H1 (cell line): ENCODE measurements at regions not wholly inside any gene's neighbourhood (a gene's known extent, or its start where the extent isn't known, plus 50 kb on each side); places are given as distances from the start of the nearest gene placed in this dataset.

Source experiments
- CEBPB ChIP-seq: IDR thresholded peaks from 2 replicates; pipeline ENCODE4 v1.6.1; 2012; ENCODE audit warnings: low read depth, low read length
- CREB1 ChIP-seq: IDR thresholded peaks from 2 replicates; pipeline ENCODE4 v1.6.1; 2012; ENCODE audit warnings: inconsistent platforms
- HDAC2 ChIP-seq, 2 experiments: fragments of 300-600 bp in 1 of 2; sonication (generic) in 1 of 2; IDR thresholded peaks; 2 replicates each; pipeline ENCODE4 v1.6.1; 2011 to 2012; ENCODE audit warnings: low read depth in 2 of 2, low read length in 2 of 2, mild to moderate bottlenecking in 2 of 2, moderate library complexity in 2 of 2, borderline replicate concordance in 1 of 2, inconsistent platforms in 1 of 2
- JUND ChIP-seq: IDR thresholded peaks from 2 replicates; pipeline ENCODE4 v1.6.1; 2011; ENCODE audit warnings: mild to moderate bottlenecking, improper control_type of control experiment, low read length
- POLR2A ChIP-seq, 2 experiments: IDR thresholded peaks; 1 replicate in 1 of 2; 2 replicates in 1 of 2; pipeline ENCODE4 v1.6.1; 2011; ENCODE audit warnings: low read depth in 2 of 2, low read length in 2 of 2, mild to moderate bottlenecking in 2 of 2; ENCODE audit errors: control extremely low read depth in 1 of 2
- RAD21 ChIP-seq, 2 experiments: IDR thresholded peaks in 1 of 2; conservative IDR thresholded peaks in 1 of 2; 2 replicates each; pipeline ENCODE4 v1.6.1; 2011; ENCODE audit warnings: low read depth in 2 of 2, low read length in 2 of 2, improper control_type of control experiment in 1 of 2, inconsistent platforms in 1 of 2, mild to moderate bottlenecking in 1 of 2, moderate library complexity in 1 of 2
- RFX5 ChIP-seq: IDR thresholded peaks from 2 replicates; pipeline ENCODE4 v1.6.1; 2011; ENCODE audit warnings: low read depth, low read length, improper control_type of control experiment, borderline replicate concordance
- SAP30 ChIP-seq: fragments of 300-600 bp; sonication (generic); IDR thresholded peaks from 2 replicates; pipeline ENCODE4 v1.7.1; 2012; ENCODE audit warnings: low read length, moderate library complexity, mild to moderate bottlenecking, inconsistent platforms; ENCODE audit not compliant: insufficient read depth, insufficient replicate concordance
- SIN3A ChIP-seq, 2 experiments: IDR thresholded peaks in 1 of 2; conservative IDR thresholded peaks in 1 of 2; 2 replicates each; pipeline ENCODE4 v1.6.1; 2011 to 2012; ENCODE audit warnings: low read length in 2 of 2, improper control_type of control experiment in 1 of 2, low read depth in 1 of 2, mild to moderate bottlenecking in 1 of 2
- SIRT6 ChIP-seq: IDR thresholded peaks from one replicate; pipeline ENCODE4 v1.7.1; 2012; ENCODE audit warnings: low read length, inconsistent platforms
- SIX5 ChIP-seq: IDR thresholded peaks from 2 replicates; pipeline ENCODE4 v1.6.1; 2011; ENCODE audit warnings: mild to moderate bottlenecking, low read depth, low read length
- TAF7 ChIP-seq: optimal IDR thresholded peaks from 2 replicates; pipeline ENCODE3; 2011; ENCODE audit warnings: low read depth, mild to moderate bottlenecking, inconsistent platforms, low read length, moderate library complexity, borderline replicate concordance
- ZNF274 ChIP-seq: IDR thresholded peaks from 2 replicates; pipeline ENCODE4 v1.7.0; 2012; ENCODE audit warnings: low read length, borderline replicate concordance; ENCODE audit errors: extremely low read depth
- TF ChIP-seq, protein P1 (sequence below), 3 experiments: IDR thresholded peaks; 1 replicate in 2 of 3; 2 replicates in 1 of 3; pipeline versions ENCODE4 v1.5.1 to v1.6.1; 2011; ENCODE audit warnings: low read length in 3 of 3, mild to moderate bottlenecking in 3 of 3, inconsistent platforms in 2 of 3, low read depth in 1 of 3, moderate library complexity in 1 of 3; ENCODE audit not compliant: insufficient read depth in 1 of 3; ENCODE audit errors: control extremely low read depth in 1 of 3
- TF ChIP-seq, protein P2 (sequence below): IDR thresholded peaks from 2 replicates; pipeline ENCODE4 v1.6.1; 2011; ENCODE audit warnings: low read length, improper control_type of control experiment
- TF ChIP-seq, protein P3 (sequence below): IDR thresholded peaks from 2 replicates; pipeline ENCODE4 v1.6.1; 2012; ENCODE audit warnings: low read length, inconsistent platforms
- TF ChIP-seq, protein P4 (sequence below): IDR thresholded peaks from 2 replicates; pipeline ENCODE4 v1.6.1; 2012; ENCODE audit warnings: inconsistent platforms

DNA sequence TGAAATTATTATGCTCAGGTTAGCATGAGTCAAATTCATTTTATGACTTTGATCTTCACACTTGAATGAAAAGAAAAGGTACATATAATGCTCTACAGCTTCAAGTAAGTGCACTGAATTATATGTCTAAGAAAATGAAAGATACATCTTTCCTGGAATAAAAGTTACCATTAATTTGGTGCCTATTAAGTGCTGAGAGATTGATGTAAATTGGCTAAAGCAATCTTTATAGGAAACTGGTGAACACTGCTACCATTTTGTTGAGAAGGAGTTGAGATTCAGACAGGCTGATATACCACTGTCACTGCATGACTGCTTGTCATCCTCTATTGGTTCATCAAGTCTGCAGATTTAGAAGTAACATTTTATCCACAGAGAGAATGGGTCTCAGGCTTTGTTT lies 416.8 kb upstream of the SPRY2 start (continued):
- no peak for TF ChIP-seq SIRT6
- TF ChIP-seq, protein P1, sequence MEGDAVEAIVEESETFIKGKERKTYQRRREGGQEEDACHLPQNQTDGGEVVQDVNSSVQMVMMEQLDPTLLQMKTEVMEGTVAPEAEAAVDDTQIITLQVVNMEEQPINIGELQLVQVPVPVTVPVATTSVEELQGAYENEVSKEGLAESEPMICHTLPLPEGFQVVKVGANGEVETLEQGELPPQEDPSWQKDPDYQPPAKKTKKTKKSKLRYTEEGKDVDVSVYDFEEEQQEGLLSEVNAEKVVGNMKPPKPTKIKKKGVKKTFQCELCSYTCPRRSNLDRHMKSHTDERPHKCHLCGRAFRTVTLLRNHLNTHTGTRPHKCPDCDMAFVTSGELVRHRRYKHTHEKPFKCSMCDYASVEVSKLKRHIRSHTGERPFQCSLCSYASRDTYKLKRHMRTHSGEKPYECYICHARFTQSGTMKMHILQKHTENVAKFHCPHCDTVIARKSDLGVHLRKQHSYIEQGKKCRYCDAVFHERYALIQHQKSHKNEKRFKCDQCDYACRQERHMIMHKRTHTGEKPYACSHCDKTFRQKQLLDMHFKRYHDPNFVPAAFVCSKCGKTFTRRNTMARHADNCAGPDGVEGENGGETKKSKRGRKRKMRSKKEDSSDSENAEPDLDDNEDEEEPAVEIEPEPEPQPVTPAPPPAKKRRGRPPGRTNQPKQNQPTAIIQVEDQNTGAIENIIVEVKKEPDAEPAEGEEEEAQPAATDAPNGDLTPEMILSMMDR (IDR thresholded peaks at IDR 0.05; ENCODE audit: control extremely low read depth in 1 of 3, insufficient read depth in 1 of 3, low read depth in 1 of 3, low read length in 3 of 3): no peak
- TF ChIP-seq, protein P2, sequence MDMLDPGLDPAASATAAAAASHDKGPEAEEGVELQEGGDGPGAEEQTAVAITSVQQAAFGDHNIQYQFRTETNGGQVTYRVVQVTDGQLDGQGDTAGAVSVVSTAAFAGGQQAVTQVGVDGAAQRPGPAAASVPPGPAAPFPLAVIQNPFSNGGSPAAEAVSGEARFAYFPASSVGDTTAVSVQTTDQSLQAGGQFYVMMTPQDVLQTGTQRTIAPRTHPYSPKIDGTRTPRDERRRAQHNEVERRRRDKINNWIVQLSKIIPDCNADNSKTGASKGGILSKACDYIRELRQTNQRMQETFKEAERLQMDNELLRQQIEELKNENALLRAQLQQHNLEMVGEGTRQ: no peak
- TF ChIP-seq SIN3A (conservative IDR thresholded peaks at IDR 0.05 in 1 of 2, IDR thresholded peaks at IDR 0.05 in 1 of 2; ENCODE audit: low read depth in 1 of 2, low read length in 2 of 2): no peak
- TF ChIP-seq, protein P3, sequence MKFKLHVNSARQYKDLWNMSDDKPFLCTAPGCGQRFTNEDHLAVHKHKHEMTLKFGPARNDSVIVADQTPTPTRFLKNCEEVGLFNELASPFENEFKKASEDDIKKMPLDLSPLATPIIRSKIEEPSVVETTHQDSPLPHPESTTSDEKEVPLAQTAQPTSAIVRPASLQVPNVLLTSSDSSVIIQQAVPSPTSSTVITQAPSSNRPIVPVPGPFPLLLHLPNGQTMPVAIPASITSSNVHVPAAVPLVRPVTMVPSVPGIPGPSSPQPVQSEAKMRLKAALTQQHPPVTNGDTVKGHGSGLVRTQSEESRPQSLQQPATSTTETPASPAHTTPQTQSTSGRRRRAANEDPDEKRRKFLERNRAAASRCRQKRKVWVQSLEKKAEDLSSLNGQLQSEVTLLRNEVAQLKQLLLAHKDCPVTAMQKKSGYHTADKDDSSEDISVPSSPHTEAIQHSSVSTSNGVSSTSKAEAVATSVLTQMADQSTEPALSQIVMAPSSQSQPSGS: no peak
- no peak for TF ChIP-seq RFX5
- no peak for TF ChIP-seq SAP30
- TF ChIP-seq, protein P4, sequence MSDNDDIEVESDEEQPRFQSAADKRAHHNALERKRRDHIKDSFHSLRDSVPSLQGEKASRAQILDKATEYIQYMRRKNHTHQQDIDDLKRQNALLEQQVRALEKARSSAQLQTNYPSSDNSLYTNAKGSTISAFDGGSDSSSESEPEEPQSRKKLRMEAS: no peak
- TF ChIP-seq POLR2A (IDR thresholded peaks at IDR 0.05; ENCODE audit: control extremely low read depth in 1 of 2, low read depth in 2 of 2, low read length in 2 of 2): no peak
- TF ChIP-seq CEBPB: no peak
- TF ChIP-seq SIX5: no peak
- TF ChIP-seq CREB1: no peak
- no peak for TF ChIP-seq TAF7
- no peak for TF ChIP-seq ZNF274
- TF ChIP-seq RAD21 (IDR thresholded peaks at IDR 0.05 in 1 of 2, conservative IDR thresholded peaks at IDR 0.05 in 1 of 2; ENCODE audit: low read depth in 2 of 2, low read length in 2 of 2): no peak
- no peak for TF ChIP-seq JUND
- TF ChIP-seq HDAC2 (IDR thresholded peaks at IDR 0.05; ENCODE audit: borderline replicate concordance in 1 of 2, low read depth in 2 of 2, low read length in 2 of 2): no peak
- TF ChIP-seq, all 59 proteins: peak for 0
